Transverse colon (tissue), 4 donors: ENCODE measurements at regions not wholly inside any gene's neighbourhood (a gene's known extent, or its start where the extent isn't known, plus 50 kb on each side); places are given as distances from the start of the nearest gene placed in this dataset.

Source experiments
- DNase-seq: peaks from one replicate; pipeline ENCODE4 v3.0.0-alpha.2; 2019
- H3K27ac ChIP-seq, 4 donors: fragments of 200-600 bp; sonication (generic); 2 replicates each; pipeline ENCODE4 v1.5.1; 2016 to 2018; ENCODE audit warnings: inconsistent platforms in 4 of 4
- H3K27me3 ChIP-seq: fragments of 200-600 bp; sonication (generic); 2 replicates; pipeline ENCODE4 v1.5.1; 2017; ENCODE audit warnings: inconsistent platforms
- H3K36me3 ChIP-seq, 4 donors: fragments of 200-600 bp; sonication (generic); 2 replicates each; pipeline ENCODE4 v1.5.1; 2017 to 2019; ENCODE audit warnings: inconsistent platforms in 4 of 4
- H3K4me1 ChIP-seq, 4 donors: fragments of 200-600 bp; sonication (generic); 2 replicates each; pipeline ENCODE4 v1.5.1; 2017 to 2020; ENCODE audit warnings: inconsistent platforms in 4 of 4
- H3K4me3 ChIP-seq, 4 donors: fragments of 200-600 bp; sonication (generic); 1 replicate in 1 of 4; 2 replicates in 3 of 4; pipeline versions ENCODE4 v1.5.1 to v1.6.1; 2017 to 2019; ENCODE audit warnings: inconsistent platforms in 4 of 4
- H3K9me3 ChIP-seq, 2 donors: fragments of 200-600 bp; sonication (generic); 2 replicates each; pipeline ENCODE4 v1.5.1; 2017 to 2019; ENCODE audit warnings: inconsistent platforms in 2 of 2
- CTCF ChIP-seq, 5 experiments: fragments of 200-600 bp in 3 of 5; fragments of 450-650 bp in 2 of 5; sonication (generic) in 3 of 5; IDR thresholded peaks; 1 replicate in 2 of 5; 2 replicates in 3 of 5; pipeline ENCODE4 v1.5.1; 2016 to 2017; ENCODE audit warnings: antibody characterized with exemption in 5 of 5, inconsistent platforms in 3 of 5, mild to moderate bottlenecking in 2 of 5, moderate library complexity in 1 of 5
- EP300 ChIP-seq: sonication (generic); formaldehyde crosslinking; IDR thresholded peaks from one replicate; pipeline ENCODE4 v1.6.1; 2017; ENCODE audit warnings: antibody characterized with exemption, low read depth
- POLR2A ChIP-seq: fragments of 450-650 bp; IDR thresholded peaks from one replicate; pipeline ENCODE4 v1.6.1; 2016; ENCODE audit warnings: antibody characterized with exemption, mild to moderate bottlenecking, moderate library complexity
- POLR2AphosphoS5 ChIP-seq, 3 donors: sonication (generic); formaldehyde crosslinking; IDR thresholded peaks; one replicate each; pipeline ENCODE4 v1.6.1; 2016; ENCODE audit warnings: antibody characterized with exemption in 3 of 3
- WGBS, 2 donors: methylation state at CpG; one replicate each; pipeline ENCODE4 v1.1.5; 2018; ENCODE audit warnings: low coverage in 1 of 2; 5-methylcytosine and 5-hydroxymethylcytosine counted together
- in situ Hi-C, 4 donors: fragments of 200-750 bp; cut with MboI; loops; one replicate each; pipeline versions ENCODE4 v1.15.0 to v1.15.1; 2017; ENCODE audit warnings: low sequenced_read_pairs in 3 of 4, low pct_ligation_motif_present in 1 of 4, low pct_unique_long_range_greater_than_20kb in 1 of 4
- intact Hi-C: fragments of 100-400 bp; cut with DNase I; formaldehyde crosslinking; loops from one replicate; pipeline ENCODE4 v1.15.1; 2023; ENCODE audit warnings: low total_unique reads

GRCh38 chr2:38438133-38438882, 61.2 kb upstream of the ATL2 start:
- TF ChIP-seq CTCF (IDR thresholded peaks at IDR 0.05) (no peak), EP300 (no peak), POLR2AphosphoS5 (IDR thresholded peaks at IDR 0.05) (no peak), POLR2A (no peak)
- no peak for DNase-seq
- no peak overlapping the region for H3K4me3 ChIP-seq
- WGBS, 2 donors = 52 to 63% methylated on average over 2 of the region's 2 CpGs
- peaks cover 0 to 21% (median 1%) of the 10 kb centered on the region in 4 donors for H3K4me1 ChIP-seq
- no peaks in the 10 kb centered on the region for H3K9me3 ChIP-seq
- H3K27me3 ChIP-seq = no peaks in the 10 kb centered on the region
- intact Hi-C loops (no loop called here), in situ Hi-C loops (no loop called here)
- no peak overlapping the region for H3K27ac ChIP-seq
- H3K36me3 ChIP-seq = no peaks in the 10 kb centered on the region

GRCh38 chr2:38436227-38436664, 59.2 kb upstream of the ATL2 start:
- no peak for DNase-seq
- in situ Hi-C loops = no loop called here
- TF ChIP-seq POLR2AphosphoS5 (IDR thresholded peaks at IDR 0.05) = no peak
- no peak for TF ChIP-seq CTCF (IDR thresholded peaks at IDR 0.05)
- no peak for TF ChIP-seq EP300
- TF ChIP-seq POLR2A = no peak
- Histone ChIP-seq H3K4me1 (peaks cover 0 to 13% (median 4%) of the 10 kb centered on the region in 4 donors), H3K27me3 (no peaks in the 10 kb centered on the region), H3K9me3 (no peaks in the 10 kb centered on the region), H3K36me3 (no peaks in the 10 kb centered on the region), H3K4me3 (no peak overlapping the region), H3K27ac (no peak overlapping the region)
- 95% methylated on average over 2 of the region's 2 CpGs; no CpG with 5 or more reads in 1 of the 2 donors for WGBS, 2 donors
- intact Hi-C loops = no loop called here

DNA sequence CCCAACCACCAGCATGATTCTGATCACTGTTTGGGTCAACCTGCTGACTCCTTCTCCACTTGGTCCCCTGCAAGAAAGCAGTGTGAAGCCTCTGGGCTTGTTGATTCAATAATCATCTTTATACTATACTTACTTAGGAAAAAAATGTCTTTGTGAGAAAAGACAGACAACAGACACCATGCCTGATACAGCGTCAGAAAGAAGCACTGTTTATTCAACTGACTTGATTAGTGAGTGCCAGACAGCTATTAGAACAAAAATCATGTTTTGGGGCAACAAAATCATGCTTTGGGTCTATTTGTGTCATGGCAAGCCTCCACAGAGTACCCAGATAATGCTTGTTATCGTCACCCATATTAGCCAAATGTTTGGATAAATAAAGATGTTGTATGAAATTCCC, 58.7 kb upstream of the ATL2 start:
- Histone ChIP-seq H3K27me3 (no peaks in the 10 kb centered on the region), H3K9me3 (no peaks in the 10 kb centered on the region), H3K4me1 (peaks cover 0 to 13% (median 4%) of the 10 kb centered on the region in 4 donors), H3K4me3 (no peak overlapping the region), H3K36me3 (no peaks in the 10 kb centered on the region), H3K27ac (no peak overlapping the region)
- in situ Hi-C loops (no loop called here), intact Hi-C loops (no loop called here)
- TF ChIP-seq EP300 (no peak), CTCF (IDR thresholded peaks at IDR 0.05) (no peak), POLR2A (no peak), POLR2AphosphoS5 (IDR thresholded peaks at IDR 0.05) (no peak)
- no peak for DNase-seq
- WGBS, 2 donors = 87 to 89% methylated on average over 1 to 2 of the region's 2 CpGs

GRCh38 chr2:38434595-38434994, 57.5 kb upstream of the ATL2 start:
- H3K27ac ChIP-seq = no peak overlapping the region
- H3K27me3 ChIP-seq = no peaks in the 10 kb centered on the region
- H3K4me1 ChIP-seq = peaks cover 0 to 5% (median under 1%) of the 10 kb centered on the region in 4 donors
- no peak overlapping the region for H3K4me3 ChIP-seq
- intact Hi-C loops = no loop called here
- no peaks in the 10 kb centered on the region for H3K9me3 ChIP-seq
- H3K36me3 ChIP-seq = no peaks in the 10 kb centered on the region
- DNase-seq = no peak
- in situ Hi-C loops = no loop called here
- TF ChIP-seq POLR2A = no peak
- TF ChIP-seq POLR2AphosphoS5 (IDR thresholded peaks at IDR 0.05) = no peak
- TF ChIP-seq CTCF (IDR thresholded peaks at IDR 0.05) = no peak
- TF ChIP-seq EP300 = no peak
